Upper lobe of right lung (tissue), 1 donor: ENCODE measurements at regions not wholly inside any gene's neighbourhood (a gene's known extent, or its start where the extent isn't known, plus 50 kb on each side); places are given as distances from the start of the nearest gene placed in this dataset.

Source experiments
- ATAC-seq: fragments of 200-7000 bp; cut with Tn5 transposase; one replicate; pipeline ENCODE4 v1.9.1; 2020; ENCODE audit warnings: mild to moderate bottlenecking, moderate library complexity
- DNase-seq: peaks from one replicate; pipeline ENCODE4 v3.0.0-alpha.2; 2020
- H3K27ac ChIP-seq: fragments of 200-600 bp; one replicate; pipeline ENCODE4 v1.8.0; 2022
- H3K27me3 ChIP-seq: fragments of 200-600 bp; one replicate; pipeline ENCODE4 v1.8.0; 2022; ENCODE audit warnings: mild to moderate bottlenecking
- H3K36me3 ChIP-seq: fragments of 200-600 bp; one replicate; pipeline ENCODE4 v1.8.0; 2022
- H3K4me1 ChIP-seq: fragments of 200-600 bp; one replicate; pipeline ENCODE4 v1.8.0; 2022
- H3K4me3 ChIP-seq: fragments of 200-600 bp; one replicate; pipeline ENCODE4 v1.8.0; 2022; ENCODE audit warnings: mild to moderate bottlenecking
- H3K9me3 ChIP-seq: fragments of 200-600 bp; one replicate; pipeline ENCODE4 v1.8.0; 2022
- intact Hi-C: fragments of 100-400 bp; cut with DNase I; formaldehyde crosslinking; loops from one replicate; pipeline ENCODE4 v1.11.0; 2022
- TF ChIP-seq, protein P1 (sequence below): fragments of 200-600 bp; IDR thresholded peaks from one replicate; pipeline ENCODE4 v1.8.0; 2022; ENCODE audit warnings: antibody characterized with exemption
- donor health status: DM: no; HTN: yes; CAD: no; lungs with severe emphysema.

DNA sequence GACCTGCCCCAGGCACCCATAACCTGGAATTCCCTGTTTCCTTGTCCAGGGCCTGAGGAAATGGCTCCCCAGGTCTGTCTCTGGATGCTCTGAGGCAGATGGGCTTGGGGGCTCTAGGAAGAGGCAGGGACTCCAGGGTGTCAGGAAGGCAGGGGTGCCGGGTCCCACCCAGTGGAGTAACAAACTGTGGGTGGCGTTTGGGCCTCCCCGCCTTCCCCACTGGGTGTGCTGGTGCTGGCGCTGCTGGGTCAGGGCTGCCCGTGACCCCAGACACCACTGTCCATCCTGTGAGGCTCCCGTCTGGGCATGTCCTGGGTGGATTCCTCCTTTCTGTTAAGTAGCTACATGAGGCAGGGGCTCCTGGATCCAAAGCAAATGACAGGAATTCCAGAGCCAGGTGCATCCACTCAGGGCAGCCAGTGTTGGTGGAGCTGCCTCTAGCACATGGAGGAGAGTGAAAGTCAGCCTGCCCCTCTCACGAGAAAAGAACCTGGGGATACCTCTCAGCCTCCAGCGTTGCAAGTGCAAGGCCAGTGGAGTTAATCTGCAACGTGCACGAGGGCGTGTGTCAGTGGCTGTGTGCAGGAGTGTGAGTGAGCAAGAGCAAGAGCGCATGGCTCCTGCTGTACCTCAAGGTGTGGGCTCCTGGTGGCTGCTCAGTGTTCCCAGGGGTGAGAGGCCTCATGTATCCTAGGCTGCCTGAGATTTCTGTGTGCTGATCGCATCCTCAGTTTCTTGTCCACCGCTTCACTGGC, 403.1 kb downstream of the TMEM121 start:
- no peak overlapping the region for H3K4me3 ChIP-seq
- no peaks in the 10 kb centered on the region for H3K9me3 ChIP-seq
- intact Hi-C loops = no loop called here
- TF ChIP-seq, protein P1, sequence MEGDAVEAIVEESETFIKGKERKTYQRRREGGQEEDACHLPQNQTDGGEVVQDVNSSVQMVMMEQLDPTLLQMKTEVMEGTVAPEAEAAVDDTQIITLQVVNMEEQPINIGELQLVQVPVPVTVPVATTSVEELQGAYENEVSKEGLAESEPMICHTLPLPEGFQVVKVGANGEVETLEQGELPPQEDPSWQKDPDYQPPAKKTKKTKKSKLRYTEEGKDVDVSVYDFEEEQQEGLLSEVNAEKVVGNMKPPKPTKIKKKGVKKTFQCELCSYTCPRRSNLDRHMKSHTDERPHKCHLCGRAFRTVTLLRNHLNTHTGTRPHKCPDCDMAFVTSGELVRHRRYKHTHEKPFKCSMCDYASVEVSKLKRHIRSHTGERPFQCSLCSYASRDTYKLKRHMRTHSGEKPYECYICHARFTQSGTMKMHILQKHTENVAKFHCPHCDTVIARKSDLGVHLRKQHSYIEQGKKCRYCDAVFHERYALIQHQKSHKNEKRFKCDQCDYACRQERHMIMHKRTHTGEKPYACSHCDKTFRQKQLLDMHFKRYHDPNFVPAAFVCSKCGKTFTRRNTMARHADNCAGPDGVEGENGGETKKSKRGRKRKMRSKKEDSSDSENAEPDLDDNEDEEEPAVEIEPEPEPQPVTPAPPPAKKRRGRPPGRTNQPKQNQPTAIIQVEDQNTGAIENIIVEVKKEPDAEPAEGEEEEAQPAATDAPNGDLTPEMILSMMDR = no peak
- DNase-seq (peak; percentile 59), ATAC-seq (no peak)
- no peaks in the 10 kb centered on the region for H3K36me3 ChIP-seq
- H3K4me1 ChIP-seq = no peaks in the 10 kb centered on the region
- H3K27ac ChIP-seq = no peak overlapping the region
- H3K27me3 ChIP-seq = peaks cover 19% of the 10 kb centered on the region

DNA sequence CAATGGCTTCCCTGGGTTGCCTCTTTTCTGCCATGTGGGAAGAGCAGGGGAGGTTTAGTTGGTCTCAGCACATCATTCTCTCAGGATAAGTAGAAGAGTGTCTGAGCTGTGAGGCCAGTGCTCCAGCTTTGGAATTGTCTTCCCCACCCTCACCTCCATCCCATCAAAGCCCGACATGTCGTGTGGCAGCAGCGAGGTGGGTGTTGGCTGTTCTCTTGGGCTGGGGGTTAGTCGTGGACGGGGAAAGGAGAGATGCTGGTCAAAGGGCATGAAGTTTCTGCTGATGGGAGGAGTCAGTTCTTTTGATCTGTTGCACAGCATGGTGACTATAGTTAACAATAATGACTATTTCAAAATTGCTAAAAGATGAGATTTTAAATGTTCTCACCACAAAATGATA, 404.2 kb downstream of the TMEM121 start:
- intact Hi-C loops = no loop called here
- no peak for DNase-seq
- Histone ChIP-seq H3K36me3 (no peaks in the 10 kb centered on the region), H3K9me3 (no peaks in the 10 kb centered on the region), H3K4me1 (no peaks in the 10 kb centered on the region), H3K27ac (no peak overlapping the region), H3K27me3 (peaks cover 19% of the 10 kb centered on the region), H3K4me3 (no peak overlapping the region)
- TF ChIP-seq, protein P1 = no peak
- no peak for ATAC-seq

DNA sequence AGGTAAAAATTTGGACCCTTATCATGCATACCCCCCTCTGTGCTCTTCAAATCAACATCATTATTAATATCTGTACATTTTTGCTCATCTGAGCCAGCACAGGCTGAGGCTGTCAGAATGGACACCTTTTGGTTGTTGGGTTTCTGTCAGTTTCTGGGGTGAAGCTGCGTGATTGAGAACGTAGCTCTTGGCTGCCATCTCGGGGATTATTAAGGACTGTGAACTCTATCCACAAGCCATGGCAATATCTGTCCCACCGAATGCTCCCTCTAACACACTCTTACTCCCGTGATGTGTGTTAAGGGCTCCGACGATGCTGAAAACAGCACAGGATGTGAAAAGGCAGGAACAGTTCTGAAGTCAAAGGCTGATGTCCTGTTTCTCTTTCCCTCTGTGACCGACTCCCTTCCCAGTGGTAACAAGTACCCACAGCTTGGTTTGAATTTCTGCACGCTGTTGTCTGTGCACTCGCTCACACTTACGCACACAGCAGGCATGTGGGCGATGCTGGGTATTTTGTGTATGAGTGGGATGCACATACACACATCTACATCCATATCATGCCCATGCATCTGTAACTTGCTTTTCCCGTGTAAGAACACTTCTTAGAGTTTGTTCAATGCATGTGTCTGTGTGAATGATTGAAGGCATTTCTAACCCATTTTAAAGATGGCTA, 405.6 kb downstream of the TMEM121 start:
- ATAC-seq = no peak
- DNase-seq = no peak
- Histone ChIP-seq H3K27ac (no peak overlapping the region), H3K4me3 (no peak overlapping the region), H3K36me3 (no peaks in the 10 kb centered on the region), H3K4me1 (no peaks in the 10 kb centered on the region), H3K9me3 (no peaks in the 10 kb centered on the region), H3K27me3 (peaks cover 19% of the 10 kb centered on the region)
- TF ChIP-seq, protein P1 = no peak
- intact Hi-C loops = no loop called here

DNA sequence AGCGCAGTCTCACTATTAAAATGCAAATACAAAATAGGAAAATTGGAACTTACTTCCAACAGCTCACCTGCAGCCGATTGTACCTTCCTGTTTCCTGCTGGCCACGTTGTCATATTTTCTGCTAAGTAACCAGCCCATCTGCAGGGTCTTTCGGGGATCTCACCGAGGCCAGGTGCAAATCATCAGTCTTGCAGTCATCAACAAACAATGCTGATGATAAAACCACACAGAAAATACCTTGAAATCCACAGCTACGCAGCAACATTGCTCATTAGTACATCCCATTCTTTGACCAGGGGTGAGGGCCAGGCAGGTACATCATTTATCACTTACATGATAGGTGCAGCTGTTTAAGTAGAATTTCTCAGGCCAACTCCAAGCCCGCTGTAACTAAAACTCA, 406.9 kb downstream of the TMEM121 start:
- intact Hi-C loops = no loop called here
- DNase-seq (no peak), ATAC-seq (no peak)
- TF ChIP-seq, protein P1 = no peak
- Histone ChIP-seq H3K4me3 (no peak overlapping the region), H3K4me1 (no peaks in the 10 kb centered on the region), H3K27ac (no peak overlapping the region), H3K36me3 (no peaks in the 10 kb centered on the region), H3K27me3 (peaks cover 19% of the 10 kb centered on the region), H3K9me3 (no peaks in the 10 kb centered on the region)

DNA sequence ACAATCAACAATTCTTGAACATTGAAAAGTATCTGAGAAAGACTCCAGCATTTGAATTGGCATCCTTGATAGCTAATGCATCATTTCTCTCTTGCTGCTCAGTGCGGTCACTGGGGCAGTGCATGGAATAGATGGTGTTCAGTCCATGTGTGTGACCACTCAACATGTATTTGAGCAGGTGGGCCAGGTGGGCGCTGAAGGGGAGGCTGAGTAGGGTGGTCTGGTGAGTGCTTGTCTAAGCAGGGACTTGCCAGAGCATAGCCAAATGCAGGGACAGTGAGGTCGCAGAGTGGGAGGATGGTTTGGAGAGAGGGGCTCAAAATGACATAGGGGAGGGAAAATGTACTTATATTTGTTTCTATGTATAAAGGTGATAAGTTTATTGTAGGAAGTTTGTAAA, 409.0 kb downstream of the TMEM121 start:
- Histone ChIP-seq H3K36me3 (no peaks in the 10 kb centered on the region), H3K4me3 (no peak overlapping the region), H3K27ac (no peak overlapping the region), H3K27me3 (peaks cover 6% of the 10 kb centered on the region), H3K4me1 (no peaks in the 10 kb centered on the region), H3K9me3 (no peaks in the 10 kb centered on the region)
- TF ChIP-seq, protein P1 = no peak
- ATAC-seq = no peak
- intact Hi-C loops = no loop called here
- no peak for DNase-seq
